Body of pancreas (tissue), 4 donors: ENCODE measurements at regions not wholly inside any gene's neighbourhood (a gene's known extent, or its start where the extent isn't known, plus 50 kb on each side); places are given as distances from the start of the nearest gene placed in this dataset.

Experiments used
- ATAC-seq: fragments of 150-250 bp; one replicate; pipeline ENCODE4 v1.9.1; 2016
- DNase-seq, 4 donors: peaks; one replicate each; pipeline ENCODE4 v3.0.0-alpha.2; 2019
- H3K27ac ChIP-seq, 4 donors: fragments of 200-600 bp; sonication (generic); 1 replicate in 3 of 4; 2 replicates in 1 of 4; pipeline versions ENCODE4 v1.5.1 to v1.6.1; 2016 to 2019; ENCODE audit warnings: mild to moderate bottlenecking in 1 of 4, mixed read lengths in 1 of 4, moderate library complexity in 1 of 4
- H3K27me3 ChIP-seq, 2 donors: fragments of 200-600 bp; sonication (generic); one replicate each; pipeline ENCODE4 v1.6.0; 2016; ENCODE audit warnings: mild to moderate bottlenecking in 1 of 2
- H3K36me3 ChIP-seq, 2 donors: fragments of 200-600 bp; sonication (generic); replicated peaks in 1 of 2; 2 replicates each; pipeline ENCODE4 v1.5.1; 2016; ENCODE audit warnings: low read depth in 2 of 2; ENCODE audit not compliant: insufficient read depth in 1 of 2
- H3K4me1 ChIP-seq: fragments of 200-600 bp; sonication (generic); one replicate; pipeline ENCODE4 v1.6.0; 2016
- H3K4me3 ChIP-seq, 2 donors: fragments of 200-600 bp; sonication (generic); 1 replicate in 1 of 2; 2 replicates in 1 of 2; pipeline ENCODE4 v1.5.1; 2016 to 2019
- H3K9me3 ChIP-seq, 3 donors: fragments of 200-600 bp; sonication (generic); 1 replicate in 2 of 3; 2 replicates in 1 of 3; pipeline ENCODE4 v1.5.1; 2016
- CTCF ChIP-seq, 7 experiments: fragments of 450-650 bp in 4 of 7; fragments of 200-600 bp in 3 of 7; sonication (generic) in 3 of 7; IDR thresholded peaks; one replicate each; pipeline ENCODE4 v1.5.1; 2016 to 2019; ENCODE audit warnings: antibody characterized with exemption in 7 of 7
- POLR2A ChIP-seq, 3 donors: fragments of 450-650 bp; IDR thresholded peaks; one replicate each; pipeline ENCODE4 v1.6.1; 2016; ENCODE audit warnings: antibody characterized with exemption in 3 of 3, mild to moderate bottlenecking in 2 of 3
- WGBS, 2 donors: methylation state at CpG; one replicate each; pipeline ENCODE4 v1.1.5; 2017; 5-methylcytosine and 5-hydroxymethylcytosine counted together
- intact Hi-C: fragments of 100-400 bp; cut with DNase I; formaldehyde crosslinking; loops from one replicate; pipeline ENCODE4 v1.15.1; 2023

GRCh38 chr4:22910200-22910599 is 217.5 kb downstream of the GBA3 start:
- no peaks in the 10 kb centered on the region for H3K9me3 ChIP-seq
- intact Hi-C loops = no loop called here
- ATAC-seq (no peak), DNase-seq (no peak)
- no peaks in the 10 kb centered on the region for H3K4me1 ChIP-seq
- WGBS, 2 donors = 22 to 36% methylated on average over 2 of the region's 2 CpGs
- H3K36me3 ChIP-seq = no peaks in the 10 kb centered on the region
- no peak overlapping the region for H3K27ac ChIP-seq
- TF ChIP-seq POLR2A (IDR thresholded peaks at IDR 0.05) = no peak
- no peak for TF ChIP-seq CTCF (IDR thresholded peaks at IDR 0.05)
- H3K27me3 ChIP-seq = no peaks in the 10 kb centered on the region
- H3K4me3 ChIP-seq = no peak overlapping the region

- no peak overlapping the region for H3K4me3 ChIP-seq
- intact Hi-C loops = no loop called here
- ATAC-seq (no peak), DNase-seq (no peak)
- no peak for TF ChIP-seq CTCF (IDR thresholded peaks at IDR 0.05)
- no peak for TF ChIP-seq POLR2A (IDR thresholded peaks at IDR 0.05)
- no peaks in the 10 kb centered on the region for H3K9me3 ChIP-seq
- H3K36me3 ChIP-seq = no peaks in the 10 kb centered on the region
- no peaks in the 10 kb centered on the region for H3K4me1 ChIP-seq
- WGBS, 2 donors = 25 to 26% methylated on average over 2 of the region's 2 CpGs
- H3K27ac ChIP-seq = no peak overlapping the region
- no peaks in the 10 kb centered on the region for H3K27me3 ChIP-seq
Observed at GRCh38 chr4:22906045-22906444, 213.3 kb downstream of the GBA3 start.

- Histone ChIP-seq H3K4me3 (no peak overlapping the region), H3K27me3 (no peaks in the 10 kb centered on the region), H3K27ac (no peak overlapping the region), H3K9me3 (no peaks in the 10 kb centered on the region), H3K36me3 (no peaks in the 10 kb centered on the region), H3K4me1 (no peaks in the 10 kb centered on the region)
- WGBS, 2 donors = 42 to 49% methylated on average over 3 of the region's 3 CpGs
- ATAC-seq = no peak
- intact Hi-C loops = no loop called here
- no peak for TF ChIP-seq POLR2A (IDR thresholded peaks at IDR 0.05)
- TF ChIP-seq CTCF (IDR thresholded peaks at IDR 0.05) = no peak
- no peak for DNase-seq
Observed at GRCh38 chr4:22903913-22904312, 211.2 kb downstream of the GBA3 start.

GRCh38 chr4:22901631-22902030 is 208.9 kb downstream of the GBA3 start:
- H3K4me1 ChIP-seq = no peaks in the 10 kb centered on the region
- H3K36me3 ChIP-seq = no peaks in the 10 kb centered on the region
- ATAC-seq = no peak
- TF ChIP-seq POLR2A (IDR thresholded peaks at IDR 0.05) (no peak), CTCF (IDR thresholded peaks at IDR 0.05) (no peak)
- intact Hi-C loops = no loop called here
- no peaks in the 10 kb centered on the region for H3K27me3 ChIP-seq
- WGBS, 2 donors = 50 to 62% methylated on average over 1 of the region's 1 CpG
- H3K9me3 ChIP-seq = no peaks in the 10 kb centered on the region
- no peak for DNase-seq
- H3K27ac ChIP-seq = no peak overlapping the region
- no peak overlapping the region for H3K4me3 ChIP-seq

- 46 to 51% methylated on average over 2 of the region's 2 CpGs for WGBS, 2 donors
- no peaks in the 10 kb centered on the region for H3K9me3 ChIP-seq
- H3K27me3 ChIP-seq = no peaks in the 10 kb centered on the region
- no peak overlapping the region for H3K27ac ChIP-seq
- DNase-seq (no peak), ATAC-seq (no peak)
- TF ChIP-seq CTCF (IDR thresholded peaks at IDR 0.05) = no peak
- no peak for TF ChIP-seq POLR2A (IDR thresholded peaks at IDR 0.05)
- intact Hi-C loops = no loop called here
- H3K4me3 ChIP-seq = no peak overlapping the region
- no peaks in the 10 kb centered on the region for H3K4me1 ChIP-seq
- H3K36me3 ChIP-seq = no peaks in the 10 kb centered on the region
Observed at GRCh38 chr4:22900876-22901275, 208.1 kb downstream of the GBA3 start.
